Panc1 (cell line): ENCODE measurements at regions not wholly inside any gene's neighbourhood (a gene's known extent, or its start where the extent isn't known, plus 50 kb on each side); places are given as distances from the start of the nearest gene placed in this dataset.

Experiments used
- ATAC-seq: fragments of 200-7000 bp; cut with Tn5 transposase; 2 replicates; pipeline ENCODE4 v1.9.1; 2020; ENCODE audit warnings: mild to moderate bottlenecking, moderate library complexity
- BruUV-seq: library from RNA; stranded (reverse); fragments of 400-500 nt; replicated peaks from 2 replicates; lab custom pipeline; 2021; lab: Mats Ljungman, UMichigan
- CTCF ChIA-PET: fragments of 300-600 bp; sonication (Branson Sonifier 250); formaldehyde crosslinking; loops from one replicate; lab custom pipeline; 2022; ENCODE audit warnings: antibody characterized with exemption; lab: Charles Lee
- POLR2A ChIA-PET: fragments of 300-600 bp; sonication (Branson Sonifier 250); formaldehyde crosslinking; loops from one replicate; lab custom pipeline; 2022; ENCODE audit warnings: antibody characterized with exemption; lab: Charles Lee
- DNase-seq: peaks from one replicate; pipeline ENCODE4 v3.0.0-alpha.2; 2010; ENCODE audit warnings: low read depth, low spot score
- H3K27ac ChIP-seq: 2 replicates; pipeline ENCODE4 v1.5.1; 2011; ENCODE audit warnings: mild to moderate bottlenecking, low read length, inconsistent platforms
- H3K27me3 ChIP-seq: fragments of 200-500 bp; sonication (Bioruptor generic); 2 replicates; pipeline ENCODE4 v1.6.0; 2014; ENCODE audit warnings: low read length, inconsistent platforms; ENCODE audit not compliant: control insufficient read depth, insufficient read depth
- H3K36me3 ChIP-seq: fragments of 200-500 bp; sonication (Bioruptor generic); 2 replicates; pipeline ENCODE4 v1.5.1; 2014; ENCODE audit warnings: inconsistent platforms, mild to moderate bottlenecking, low read length, moderate library complexity; ENCODE audit not compliant: control insufficient read depth, insufficient read depth
- H3K4me1 ChIP-seq: 2 replicates; pipeline ENCODE4 v1.5.1; 2011; ENCODE audit warnings: inconsistent platforms, mild to moderate bottlenecking, low read length, moderate library complexity; ENCODE audit not compliant: control insufficient read depth, insufficient read depth
- H3K4me3 ChIP-seq, 2 experiments: 2 replicates each; pipeline ENCODE4 v1.5.1; 2011 to 2012; ENCODE audit warnings: low read depth in 2 of 2, low read length in 2 of 2, mild to moderate bottlenecking in 2 of 2, inconsistent platforms in 1 of 2, moderate library complexity in 1 of 2
- H3K9me3 ChIP-seq: fragments of 200-500 bp; sonication (Bioruptor generic); 2 replicates; pipeline ENCODE4 v1.5.1; 2014; ENCODE audit warnings: low read depth, mild to moderate bottlenecking, inconsistent platforms, low read length, moderate library complexity; ENCODE audit not compliant: control insufficient read depth, insufficient read depth
- POLR2AphosphoS5 ChIP-seq: IDR thresholded peaks from 2 replicates; pipeline ENCODE4 v1.6.1; 2012; ENCODE audit warnings: mild to moderate bottlenecking, low read depth, low read length, moderate library complexity
- SIN3A ChIP-seq: IDR thresholded peaks from 2 replicates; pipeline ENCODE4 v1.6.1; 2012; ENCODE audit warnings: low read depth, mild to moderate bottlenecking, low read length, moderate library complexity, borderline replicate concordance; ENCODE audit not compliant: insufficient read depth
- TCF7L2 ChIP-seq: IDR thresholded peaks from 2 replicates; pipeline ENCODE4 v1.6.1; 2011; ENCODE audit warnings: mild to moderate bottlenecking, low read depth, low read length, inconsistent platforms
- in situ Hi-C: cut with HindIII; loops from 2 replicates; pipeline ENCODE4 v1.10.0; 2016; ENCODE audit warnings: low sequenced_read_pairs, low pct_unique_long_range_greater_than_20kb
- intact Hi-C: fragments of 100-400 bp; cut with micrococcal nuclease; formaldehyde crosslinking; loops from one replicate; pipeline ENCODE4 v1.10.0; 2022; ENCODE audit not compliant: unreplicated experiment
- TF ChIP-seq, protein P1 (sequence below): fragments of 450-650 bp; IDR thresholded peaks from 2 replicates; pipeline ENCODE4 v1.5.1; 2017; ENCODE audit warnings: mild to moderate bottlenecking
- TF ChIP-seq, protein P2 (sequence below), 2 experiments: IDR thresholded peaks; 2 replicates each; pipeline ENCODE4 v1.6.1; 2011 to 2012; ENCODE audit warnings: low read depth in 2 of 2, control low read depth in 1 of 2, low read length in 1 of 2, mild to moderate bottlenecking in 1 of 2, moderate library complexity in 1 of 2; ENCODE audit not compliant: insufficient read depth in 1 of 2

DNA sequence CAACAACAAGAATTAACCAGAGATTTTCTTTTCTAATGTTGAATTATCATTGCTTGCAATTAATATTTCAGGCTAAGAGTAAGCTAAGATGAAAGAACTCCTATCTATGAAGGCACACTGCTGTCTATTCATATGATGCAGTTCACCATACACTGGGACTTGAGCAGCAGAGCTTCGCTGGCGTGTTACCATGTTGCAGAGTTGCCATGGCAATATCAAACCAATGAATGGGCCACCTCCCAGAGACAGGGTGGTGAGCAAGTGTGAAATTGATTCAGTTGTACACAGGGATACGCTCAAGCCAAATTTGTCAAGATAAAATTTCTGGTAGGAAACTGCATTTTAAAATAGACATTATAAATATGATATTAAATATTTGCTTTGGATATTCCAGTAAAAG, 69.3 kb upstream of the MYO16 start:
- Histone ChIP-seq H3K4me1 (no peaks in the 10 kb centered on the region), H3K36me3 (no peaks in the 10 kb centered on the region), H3K4me3 (no peak overlapping the region), H3K27me3 (no peaks in the 10 kb centered on the region), H3K27ac (no peak overlapping the region), H3K9me3 (no peaks in the 10 kb centered on the region)
- no peak for ATAC-seq
- CTCF ChIA-PET, result no interaction called here
- POLR2A ChIA-PET, result no interaction called here
- no peak for DNase-seq
- in situ Hi-C loops, result no loop called here
- intact Hi-C loops, result no loop called here
- TF ChIP-seq POLR2AphosphoS5 (no peak), TCF7L2 (no peak), SIN3A (no peak)
- TF ChIP-seq, protein P1, sequence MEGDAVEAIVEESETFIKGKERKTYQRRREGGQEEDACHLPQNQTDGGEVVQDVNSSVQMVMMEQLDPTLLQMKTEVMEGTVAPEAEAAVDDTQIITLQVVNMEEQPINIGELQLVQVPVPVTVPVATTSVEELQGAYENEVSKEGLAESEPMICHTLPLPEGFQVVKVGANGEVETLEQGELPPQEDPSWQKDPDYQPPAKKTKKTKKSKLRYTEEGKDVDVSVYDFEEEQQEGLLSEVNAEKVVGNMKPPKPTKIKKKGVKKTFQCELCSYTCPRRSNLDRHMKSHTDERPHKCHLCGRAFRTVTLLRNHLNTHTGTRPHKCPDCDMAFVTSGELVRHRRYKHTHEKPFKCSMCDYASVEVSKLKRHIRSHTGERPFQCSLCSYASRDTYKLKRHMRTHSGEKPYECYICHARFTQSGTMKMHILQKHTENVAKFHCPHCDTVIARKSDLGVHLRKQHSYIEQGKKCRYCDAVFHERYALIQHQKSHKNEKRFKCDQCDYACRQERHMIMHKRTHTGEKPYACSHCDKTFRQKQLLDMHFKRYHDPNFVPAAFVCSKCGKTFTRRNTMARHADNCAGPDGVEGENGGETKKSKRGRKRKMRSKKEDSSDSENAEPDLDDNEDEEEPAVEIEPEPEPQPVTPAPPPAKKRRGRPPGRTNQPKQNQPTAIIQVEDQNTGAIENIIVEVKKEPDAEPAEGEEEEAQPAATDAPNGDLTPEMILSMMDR, result no peak
- TF ChIP-seq, protein P2, sequence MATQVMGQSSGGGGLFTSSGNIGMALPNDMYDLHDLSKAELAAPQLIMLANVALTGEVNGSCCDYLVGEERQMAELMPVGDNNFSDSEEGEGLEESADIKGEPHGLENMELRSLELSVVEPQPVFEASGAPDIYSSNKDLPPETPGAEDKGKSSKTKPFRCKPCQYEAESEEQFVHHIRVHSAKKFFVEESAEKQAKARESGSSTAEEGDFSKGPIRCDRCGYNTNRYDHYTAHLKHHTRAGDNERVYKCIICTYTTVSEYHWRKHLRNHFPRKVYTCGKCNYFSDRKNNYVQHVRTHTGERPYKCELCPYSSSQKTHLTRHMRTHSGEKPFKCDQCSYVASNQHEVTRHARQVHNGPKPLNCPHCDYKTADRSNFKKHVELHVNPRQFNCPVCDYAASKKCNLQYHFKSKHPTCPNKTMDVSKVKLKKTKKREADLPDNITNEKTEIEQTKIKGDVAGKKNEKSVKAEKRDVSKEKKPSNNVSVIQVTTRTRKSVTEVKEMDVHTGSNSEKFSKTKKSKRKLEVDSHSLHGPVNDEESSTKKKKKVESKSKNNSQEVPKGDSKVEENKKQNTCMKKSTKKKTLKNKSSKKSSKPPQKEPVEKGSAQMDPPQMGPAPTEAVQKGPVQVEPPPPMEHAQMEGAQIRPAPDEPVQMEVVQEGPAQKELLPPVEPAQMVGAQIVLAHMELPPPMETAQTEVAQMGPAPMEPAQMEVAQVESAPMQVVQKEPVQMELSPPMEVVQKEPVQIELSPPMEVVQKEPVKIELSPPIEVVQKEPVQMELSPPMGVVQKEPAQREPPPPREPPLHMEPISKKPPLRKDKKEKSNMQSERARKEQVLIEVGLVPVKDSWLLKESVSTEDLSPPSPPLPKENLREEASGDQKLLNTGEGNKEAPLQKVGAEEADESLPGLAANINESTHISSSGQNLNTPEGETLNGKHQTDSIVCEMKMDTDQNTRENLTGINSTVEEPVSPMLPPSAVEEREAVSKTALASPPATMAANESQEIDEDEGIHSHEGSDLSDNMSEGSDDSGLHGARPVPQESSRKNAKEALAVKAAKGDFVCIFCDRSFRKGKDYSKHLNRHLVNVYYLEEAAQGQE (IDR thresholded peaks at IDR 0.05; ENCODE audit: insufficient read depth in 1 of 2, low read depth in 2 of 2, low read length in 1 of 2), result no peak
- no TSS peak for BruUV-seq

DNA sequence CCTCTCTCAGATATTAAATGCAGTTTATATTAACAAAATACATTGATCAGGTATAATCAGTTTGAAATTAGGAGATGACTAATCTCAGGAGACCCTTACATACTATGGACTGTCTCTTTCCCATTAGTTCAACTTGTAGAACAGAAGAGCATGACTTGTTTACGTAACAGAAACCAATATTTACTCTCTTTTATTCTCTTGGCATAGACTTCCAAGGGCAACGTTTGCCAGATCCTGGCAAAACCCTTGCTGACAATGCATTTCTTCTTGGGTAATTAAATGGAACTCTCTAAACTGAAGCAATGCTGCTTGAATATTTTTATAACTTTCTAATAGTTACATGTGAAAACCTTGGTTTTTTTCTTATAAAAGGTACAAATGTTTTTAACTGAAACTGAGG, 68.3 kb upstream of the MYO16 start:
- no TSS peak for BruUV-seq
- in situ Hi-C loops (no loop called here), intact Hi-C loops (no loop called here)
- TF ChIP-seq TCF7L2 (no peak), POLR2AphosphoS5 (no peak), SIN3A (no peak)
- TF ChIP-seq, protein P2 (IDR thresholded peaks at IDR 0.05; ENCODE audit: insufficient read depth in 1 of 2, low read depth in 2 of 2, low read length in 1 of 2), result no peak
- TF ChIP-seq, protein P1, result no peak
- CTCF ChIA-PET, result no interaction called here
- ATAC-seq, result no peak
- H3K4me3 ChIP-seq, result no peak overlapping the region
- H3K9me3 ChIP-seq, result no peaks in the 10 kb centered on the region
- no peaks in the 10 kb centered on the region for H3K36me3 ChIP-seq
- POLR2A ChIA-PET, result no interaction called here
- H3K27me3 ChIP-seq, result no peaks in the 10 kb centered on the region
- H3K27ac ChIP-seq, result no peak overlapping the region
- no peak for DNase-seq
- H3K4me1 ChIP-seq, result no peaks in the 10 kb centered on the region
